GM18502 (cell line): ENCODE measurements at regions not wholly inside any gene's neighbourhood (a gene's known extent, or its start where the extent isn't known, plus 50 kb on each side); places are given as distances from the start of the nearest gene placed in this dataset.
"Not testable (repeated sequence)": the region's sequence is repeated elsewhere in the genome, so short reads cannot be mapped to it uniquely, and the experiment has no call there.

ENCODE experiments used
- ATAC-seq: cut with Tn5 transposase; IDR thresholded peaks from one replicate; pipeline ENCODE4 v1.9.1; 2021; ENCODE audit warnings: mild to moderate bottlenecking; ENCODE audit not compliant: unreplicated experiment, poor library complexity

DNA sequence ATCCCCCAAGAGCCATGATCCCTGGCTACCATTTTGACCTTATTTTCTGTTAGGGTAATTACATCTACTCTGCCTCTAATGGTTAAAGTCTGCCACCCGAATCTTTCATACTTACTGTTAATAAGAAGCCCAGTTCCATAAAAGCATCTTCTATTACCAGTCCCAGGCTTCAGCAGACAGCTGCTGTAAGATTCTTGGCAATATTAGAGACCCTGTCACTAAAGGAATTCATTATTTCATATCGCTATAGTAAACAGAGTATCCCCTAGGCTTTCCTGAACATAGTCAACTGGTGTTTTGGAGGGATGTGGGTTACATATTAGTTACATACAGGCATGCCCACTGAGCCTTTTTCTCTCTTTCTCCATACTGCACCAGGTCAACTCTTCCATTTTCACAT, 608.7 kb upstream of the SEMA6A start:
- ATAC-seq = no peak

DNA sequence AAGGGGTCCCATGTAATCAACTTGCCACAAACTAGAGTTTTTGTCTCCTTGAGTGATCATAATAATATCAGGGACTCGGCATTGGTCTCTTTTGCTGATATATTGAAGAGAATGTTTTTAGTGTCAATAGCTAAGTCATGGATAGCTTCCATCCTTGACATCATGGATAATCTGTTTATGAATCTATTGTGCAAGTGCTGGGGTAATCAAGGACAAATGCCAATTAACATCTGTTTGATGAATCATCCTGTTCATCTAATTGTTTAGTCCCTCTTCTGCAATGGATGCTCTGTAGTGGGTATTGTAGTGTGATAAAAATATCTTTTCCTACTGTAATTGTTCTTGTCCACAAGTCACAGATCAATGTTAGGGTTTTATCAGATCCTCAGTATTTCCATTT, 607.5 kb upstream of the SEMA6A start:
- ATAC-seq = no peak

DNA sequence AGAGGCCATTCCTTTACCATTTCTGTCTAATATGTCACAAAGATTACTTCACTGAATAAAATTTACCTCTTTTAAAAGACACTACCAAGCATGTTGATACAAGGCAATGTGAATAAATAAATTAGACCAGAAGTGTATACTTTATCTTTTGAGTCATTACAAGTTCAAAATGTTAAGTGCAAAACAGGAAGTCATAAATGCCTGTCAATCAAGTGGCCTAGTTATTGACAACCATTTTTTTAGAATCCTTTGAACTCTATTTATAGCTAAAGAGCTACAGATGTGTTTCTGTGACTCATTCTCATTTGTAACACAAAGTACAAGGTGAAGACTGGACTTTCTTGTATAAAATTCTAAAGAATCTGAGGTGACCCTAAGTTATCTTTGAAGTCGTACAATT, 602.7 kb upstream of the SEMA6A start:
- no peak for ATAC-seq

DNA sequence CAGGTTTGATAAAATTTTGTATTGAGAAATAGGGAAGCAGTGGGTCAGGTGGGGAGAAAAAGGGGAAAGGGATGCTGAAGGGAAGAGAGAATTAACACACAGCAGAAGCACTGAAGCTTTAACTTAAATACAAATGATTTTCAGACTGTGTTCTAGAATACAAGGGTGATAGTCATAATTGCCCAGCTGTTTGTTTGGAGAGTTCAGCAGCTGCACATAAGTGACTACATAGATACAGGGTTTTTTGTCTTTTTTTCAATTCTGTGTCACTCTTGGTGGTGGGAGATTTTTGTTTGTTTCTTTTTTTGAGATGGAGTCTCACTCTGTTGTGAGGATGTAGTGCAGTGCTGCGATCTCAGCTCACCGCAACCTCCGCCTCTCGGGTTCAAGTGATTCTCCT, 590.4 kb upstream of the SEMA6A start:
- no peak for ATAC-seq

DNA sequence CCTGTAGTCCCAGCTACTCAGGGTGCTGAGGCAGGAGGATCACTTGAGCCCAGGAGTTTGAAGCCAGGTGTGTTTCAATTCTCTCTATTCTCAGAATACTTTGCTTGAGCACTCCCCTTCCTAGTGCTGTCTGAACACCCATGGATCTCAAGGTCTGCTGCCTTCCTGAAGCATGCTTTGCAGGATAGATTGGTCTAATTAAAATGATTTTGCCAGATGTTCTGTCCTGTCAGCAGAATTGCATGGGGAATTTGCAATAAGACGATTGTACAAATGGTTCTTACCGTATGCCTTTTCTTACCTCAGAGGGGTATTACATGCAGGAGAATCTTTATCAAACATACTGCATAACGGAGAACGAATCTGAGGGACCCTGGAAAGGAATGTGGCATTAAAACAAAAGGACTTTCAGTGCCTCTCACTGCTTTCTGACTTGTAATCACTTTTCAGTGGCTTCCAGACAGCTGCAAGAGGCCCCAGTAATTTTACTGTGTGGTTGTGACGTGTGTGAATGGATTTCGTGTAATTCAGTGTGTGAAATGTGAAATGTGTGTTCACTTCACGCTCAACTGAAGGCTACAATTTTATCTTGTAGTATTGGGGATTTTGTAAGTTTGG, 587.2 kb upstream of the SEMA6A start:
- no peak for ATAC-seq

DNA sequence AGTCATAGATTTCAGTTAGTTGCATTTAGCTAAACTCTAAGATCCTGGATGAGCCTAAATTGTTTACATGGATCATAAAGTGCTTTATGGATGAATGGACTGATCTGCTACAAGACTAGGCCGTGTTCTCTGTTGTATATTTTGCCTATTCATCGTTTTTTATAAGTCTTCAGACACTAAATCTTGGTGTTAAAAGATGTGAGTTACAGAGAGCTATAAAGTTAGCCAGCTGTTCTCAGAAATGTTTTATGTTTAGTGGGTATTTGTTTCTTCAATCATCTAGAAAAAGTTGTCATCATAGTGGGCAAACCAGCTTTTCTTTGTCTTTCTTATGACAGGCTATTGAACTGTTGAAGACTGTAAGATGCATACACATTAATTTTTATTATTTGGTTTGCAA, 585.8 kb upstream of the SEMA6A start:
- ATAC-seq = no peak

DNA sequence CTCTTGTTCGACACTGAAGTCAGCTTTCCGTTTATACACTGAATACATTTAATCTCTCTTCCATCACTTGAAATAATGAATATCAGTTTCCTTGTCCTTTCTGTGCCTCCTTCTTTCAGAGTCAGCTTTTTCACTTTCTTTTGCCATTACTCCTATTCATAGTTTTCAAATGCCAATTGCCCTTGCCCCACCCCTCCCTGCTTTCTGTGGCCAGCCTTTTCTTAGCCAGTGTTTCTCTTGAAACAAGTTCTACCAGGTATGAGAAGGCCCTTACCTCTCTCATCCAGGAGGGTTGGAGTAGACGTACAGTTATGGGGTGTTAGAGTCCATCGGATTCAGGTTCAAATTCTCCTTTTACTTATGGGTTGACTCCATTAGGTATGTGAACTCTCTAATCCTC, 574.7 kb upstream of the SEMA6A start:
- ATAC-seq = no peak

DNA sequence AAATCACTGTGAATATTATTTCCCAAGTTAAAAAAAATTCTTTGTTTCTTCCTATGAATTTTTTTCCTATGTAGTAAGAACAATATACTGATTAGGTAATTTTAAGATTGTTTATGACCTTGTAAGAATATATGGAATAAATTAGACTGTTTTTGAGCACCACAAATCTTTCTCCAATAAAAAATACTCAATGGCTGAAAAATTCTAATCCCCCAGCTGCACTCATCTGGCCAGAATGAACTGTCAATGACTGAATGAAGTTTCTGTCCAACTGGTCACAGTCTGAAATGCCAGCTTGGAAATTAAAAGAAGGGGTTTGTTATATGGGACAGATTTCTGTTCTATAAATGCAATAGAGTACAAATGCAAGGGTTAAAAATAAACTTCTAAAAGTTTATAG, 569.5 kb upstream of the SEMA6A start:
- ATAC-seq = no peak

DNA sequence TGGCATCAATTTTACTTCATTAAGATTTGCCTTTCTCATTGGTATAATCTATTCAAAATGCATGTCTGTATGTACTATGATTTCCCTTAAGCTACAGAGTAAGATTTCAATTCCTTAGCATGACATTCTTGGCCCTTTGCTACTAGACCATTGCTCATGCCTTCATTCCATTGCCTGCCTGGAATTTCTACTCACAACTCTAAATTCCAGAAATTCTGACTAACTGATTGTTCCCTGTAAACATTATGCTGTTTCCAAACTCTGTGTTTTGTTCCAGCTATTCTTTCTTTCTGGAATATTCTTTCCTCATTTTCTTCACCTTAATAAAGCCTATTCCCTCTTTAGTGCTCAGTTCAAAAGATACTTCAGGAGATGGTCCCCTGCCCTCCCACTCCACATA, 568.8 kb upstream of the SEMA6A start:
- ATAC-seq = no peak

DNA sequence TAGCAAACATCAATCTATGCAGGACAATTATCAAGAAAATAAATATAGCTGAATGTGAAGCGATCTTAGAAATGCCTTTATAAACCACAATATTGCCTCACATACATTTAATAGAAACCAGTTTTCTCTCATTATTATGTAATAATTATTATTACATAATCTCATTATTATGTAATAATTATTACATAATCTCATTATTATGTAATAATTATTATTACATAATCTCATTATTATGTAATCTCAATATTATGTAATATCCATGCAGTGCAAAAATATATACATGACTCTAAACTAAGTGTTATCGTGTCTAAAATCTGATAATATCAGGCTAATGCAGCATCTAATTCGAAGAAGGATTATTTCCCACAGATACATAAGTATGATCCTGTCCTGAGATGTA, 563.9 kb upstream of the SEMA6A start:
- ATAC-seq = no peak

DNA sequence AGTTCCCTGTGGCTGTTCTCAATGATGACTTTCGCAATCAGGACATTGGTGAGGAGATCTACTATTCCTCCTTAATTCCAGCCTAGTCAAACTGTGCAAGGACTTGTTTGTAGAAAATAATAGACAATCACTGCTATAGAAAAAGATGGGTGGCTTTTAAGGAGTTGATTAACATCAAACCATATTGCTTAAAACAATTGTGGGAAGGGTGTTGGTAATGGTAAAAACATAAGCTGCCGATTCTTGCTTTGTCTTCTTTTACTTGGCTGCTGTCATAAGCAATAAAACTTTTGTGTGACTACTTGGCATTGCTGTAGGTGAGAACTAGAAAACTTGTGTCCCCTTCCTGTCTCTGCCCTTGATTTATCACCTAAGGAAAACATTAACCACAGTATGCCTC, 561.2 kb upstream of the SEMA6A start:
- no peak for ATAC-seq

DNA sequence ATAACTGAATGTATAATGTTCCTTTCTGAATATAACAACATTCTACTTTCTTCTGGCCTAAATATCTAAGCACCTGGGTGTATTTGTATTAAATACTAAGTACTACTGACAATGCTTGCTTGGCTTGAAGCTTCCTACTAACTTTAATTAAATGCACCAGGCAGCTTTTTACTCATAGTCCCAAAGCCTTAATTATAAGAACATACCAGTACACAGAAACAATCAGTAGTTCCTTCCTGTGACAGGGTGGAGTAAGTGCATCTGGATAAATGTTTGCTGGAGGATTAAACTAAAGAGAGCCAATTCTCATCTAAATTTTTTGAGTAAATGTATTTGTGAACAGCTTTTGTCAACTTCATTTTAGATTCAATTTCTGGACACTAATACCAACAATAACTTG, 558.6 kb upstream of the SEMA6A start:
- ATAC-seq = no peak

DNA sequence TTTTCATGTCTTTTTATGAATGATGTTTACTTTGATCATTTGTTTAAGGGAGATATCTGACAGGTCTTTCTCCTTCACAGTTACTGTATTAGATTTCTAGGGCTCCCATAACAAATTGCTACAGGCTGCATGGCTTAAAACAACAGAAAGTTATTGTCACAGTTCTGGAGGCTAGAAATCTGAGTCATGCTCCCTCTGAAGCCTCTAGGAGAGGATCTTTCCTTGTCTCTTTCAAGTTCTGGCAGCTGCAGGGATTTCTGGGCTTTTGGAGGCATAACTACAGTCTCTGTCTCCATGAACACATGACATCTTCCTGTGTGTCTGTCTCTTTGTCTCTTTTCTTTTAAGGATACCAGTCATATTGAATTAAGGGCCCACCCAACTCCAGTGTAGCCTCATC, 557.3 kb upstream of the SEMA6A start:
- no peak for ATAC-seq

DNA sequence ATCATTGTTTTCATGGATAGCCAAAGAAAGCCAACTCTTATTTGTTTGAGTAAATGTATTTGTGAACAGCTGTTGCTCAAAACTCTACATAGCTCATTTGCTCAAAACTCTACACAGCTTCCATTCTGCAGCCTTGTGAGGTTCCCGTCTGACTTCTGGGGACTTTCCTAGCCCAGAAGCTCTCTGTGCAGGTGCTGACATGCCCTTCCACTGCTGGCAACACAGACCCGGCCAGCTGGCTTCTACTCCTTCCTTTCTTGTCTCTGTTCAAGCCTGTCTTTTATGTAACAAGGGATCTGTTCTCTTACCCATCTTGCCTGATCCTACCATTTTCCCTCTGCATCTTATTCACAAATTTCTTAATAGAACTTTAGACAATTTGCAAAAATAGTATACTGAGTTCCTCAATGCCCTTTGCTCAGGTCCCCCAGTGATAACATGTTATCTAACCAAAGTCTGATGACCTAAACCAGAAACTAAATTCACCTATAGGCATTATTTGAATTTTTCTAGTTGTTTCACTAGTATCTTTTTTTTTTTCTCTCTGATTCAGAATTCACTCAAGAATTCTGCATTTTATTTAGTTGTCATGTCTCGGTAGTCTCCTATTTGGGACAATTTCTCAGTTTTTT, 556.5 kb upstream of the SEMA6A start:
- ATAC-seq = peak; percentile 98

DNA sequence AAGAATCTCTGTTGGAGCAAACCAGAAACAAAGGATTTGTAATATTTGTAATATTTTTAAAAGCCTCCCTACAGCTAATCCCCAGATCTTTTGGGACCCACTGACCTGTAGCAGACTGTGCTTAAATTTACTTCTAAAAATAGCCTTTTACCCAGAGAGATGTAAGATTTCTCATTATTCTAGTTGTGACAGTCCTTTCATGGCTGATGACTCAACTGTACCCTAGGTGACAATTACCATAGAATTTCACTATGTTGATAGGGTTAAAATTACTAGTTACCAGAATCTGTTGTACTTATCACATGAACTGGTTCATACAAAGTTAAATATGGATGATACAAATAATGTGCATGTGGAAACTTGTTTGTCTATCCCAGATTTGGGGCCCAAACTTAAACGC, 543.9 kb upstream of the SEMA6A start:
- ATAC-seq = no peak

DNA sequence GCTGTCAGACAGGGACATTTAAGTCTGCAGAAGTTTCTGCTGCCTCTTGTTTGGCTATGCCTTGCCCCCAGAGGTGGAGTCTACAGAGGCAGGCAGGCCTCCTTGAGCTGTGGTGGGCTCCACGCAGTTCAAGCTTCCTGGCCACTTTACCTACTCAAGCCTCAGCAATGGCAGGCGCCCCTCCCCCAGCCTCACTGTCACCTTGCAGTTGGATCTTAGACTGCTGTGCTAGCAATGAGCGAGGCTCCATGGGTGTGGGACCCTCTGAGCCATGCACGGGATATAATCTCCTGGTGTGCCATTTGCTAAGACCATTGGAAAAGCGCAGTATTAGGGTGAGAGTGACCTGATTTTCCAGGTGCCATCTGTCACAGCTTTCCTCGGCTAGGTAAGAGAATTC, 542.7 kb upstream of the SEMA6A start:
- ATAC-seq = not testable (repeated sequence)

DNA sequence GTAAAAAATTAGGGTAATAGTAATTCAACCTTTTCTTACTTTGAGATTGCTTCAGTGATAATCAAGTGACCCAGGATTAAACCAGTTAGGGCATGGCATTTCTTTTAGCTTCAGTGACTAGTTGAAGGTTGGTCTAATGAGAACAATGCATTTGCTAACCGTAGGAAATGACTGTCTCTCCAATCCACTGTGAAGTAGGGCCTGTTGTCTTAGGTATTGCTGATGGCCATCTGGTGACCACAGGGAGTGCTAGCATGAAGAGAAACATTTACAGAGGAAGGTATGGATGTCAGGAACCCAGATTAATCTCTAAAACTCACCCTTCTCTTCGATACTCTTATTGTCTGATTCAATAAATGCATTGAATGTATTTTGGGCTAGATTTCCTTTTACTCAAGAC, 535.9 kb upstream of the SEMA6A start:
- ATAC-seq = no peak

DNA sequence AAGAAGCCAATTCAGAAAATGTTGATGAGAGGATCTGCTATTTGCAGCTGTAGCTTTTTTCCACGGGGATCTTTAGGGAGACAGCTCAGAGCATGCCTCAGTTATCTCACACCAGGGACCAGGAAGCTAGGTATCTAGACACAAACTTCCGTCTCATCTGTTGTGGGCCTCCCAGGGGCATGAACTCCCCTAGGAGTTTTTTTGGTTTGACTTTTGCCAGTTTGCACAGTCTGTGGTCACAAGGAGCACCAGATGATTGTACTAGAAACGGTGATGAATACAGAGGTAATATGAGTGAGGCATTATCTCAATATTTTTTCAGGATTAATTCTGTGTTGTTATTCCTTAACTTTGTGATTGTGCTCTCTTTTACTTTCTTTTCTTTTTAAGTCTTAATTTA, 533.2 kb upstream of the SEMA6A start:
- no peak for ATAC-seq

DNA sequence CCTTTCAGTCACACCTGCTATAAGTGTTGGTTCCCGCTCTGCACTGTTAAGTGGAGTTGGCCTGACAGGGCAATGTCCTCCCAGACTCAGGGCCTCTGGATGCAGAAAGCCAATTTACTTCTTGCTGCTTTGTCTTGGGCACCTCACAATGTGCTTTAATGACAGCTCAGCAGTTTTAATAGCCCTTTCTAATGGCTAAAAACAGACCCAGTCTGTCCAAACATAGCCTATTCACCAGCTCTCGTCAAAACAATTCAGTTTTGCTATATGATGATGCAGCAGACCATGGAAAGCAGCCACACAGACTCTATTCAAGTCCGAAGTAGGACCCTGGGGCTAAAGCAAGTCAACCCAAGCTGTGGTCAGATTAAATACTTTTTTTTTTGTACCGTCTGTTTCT, 529.1 kb upstream of the SEMA6A start:
- no peak for ATAC-seq

DNA sequence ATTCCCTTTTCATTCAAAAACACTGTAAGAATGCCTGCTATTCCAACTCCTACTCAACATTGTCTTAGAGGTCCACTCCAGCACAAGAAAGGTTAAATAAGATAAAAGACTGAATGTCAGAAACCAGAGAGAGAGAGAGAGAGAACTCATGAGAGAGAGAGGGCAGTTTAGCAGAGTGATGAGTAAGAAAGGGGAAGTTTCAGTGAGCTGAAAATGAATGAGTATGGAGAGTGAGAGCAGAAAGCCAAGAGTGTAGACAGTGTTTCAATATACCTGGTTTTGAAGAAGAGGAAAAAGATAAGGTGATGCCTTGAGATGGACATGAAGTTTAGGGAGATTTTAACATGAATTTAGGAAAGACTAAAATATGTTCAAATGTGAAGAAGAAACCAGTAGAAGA, 528.0 kb upstream of the SEMA6A start:
- ATAC-seq = no peak

DNA sequence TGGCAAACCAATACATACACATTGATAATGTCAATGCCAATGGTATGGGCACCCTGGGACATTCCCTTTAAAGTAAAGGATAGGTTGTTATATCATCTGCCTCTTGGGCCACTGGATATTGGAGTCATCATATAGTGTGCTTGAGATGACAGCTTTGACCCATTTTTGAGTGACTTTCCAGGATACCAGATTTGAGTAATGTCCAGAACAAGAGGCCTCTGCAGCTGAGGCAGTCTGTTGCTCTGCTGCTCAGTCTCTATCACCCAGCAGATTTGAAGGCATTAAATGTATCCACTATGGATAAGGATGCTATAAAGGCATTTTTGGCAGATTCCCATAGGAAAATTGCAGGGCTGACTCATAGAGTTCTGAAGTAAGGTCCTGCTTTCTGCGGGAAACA, 525.6 kb upstream of the SEMA6A start:
- no peak for ATAC-seq

DNA sequence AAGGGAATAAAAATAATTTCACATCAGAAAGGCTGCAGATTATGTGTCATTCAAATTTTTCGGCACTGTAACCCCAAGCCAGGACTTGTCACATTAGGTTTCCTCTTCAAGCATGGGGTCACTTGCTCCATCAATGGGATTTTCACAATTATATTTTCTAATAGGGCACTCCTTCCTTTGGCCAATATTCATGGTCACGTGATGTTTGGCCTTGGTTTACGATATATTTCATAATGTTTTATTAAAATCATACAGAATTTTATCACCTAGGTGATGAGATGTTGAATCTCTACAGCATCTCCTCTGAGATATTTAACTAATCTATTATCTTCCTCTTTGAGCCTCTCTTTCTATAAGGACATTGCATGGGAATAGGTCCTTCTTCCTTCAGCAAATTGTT, 523.5 kb upstream of the SEMA6A start:
- no peak for ATAC-seq
